LNCAP (cell line): ENCODE measurements at regions not wholly inside any gene's neighbourhood (a gene's known extent, or its start where the extent isn't known, plus 50 kb on each side); places are given as distances from the start of the nearest gene placed in this dataset.

Experiments used
- TF ChIP-seq, protein P1 (sequence below): fragments of 450-650 bp; IDR thresholded peaks from 2 replicates; pipeline ENCODE4 v1.5.1; 2017; ENCODE audit warnings: mild to moderate bottlenecking

DNA sequence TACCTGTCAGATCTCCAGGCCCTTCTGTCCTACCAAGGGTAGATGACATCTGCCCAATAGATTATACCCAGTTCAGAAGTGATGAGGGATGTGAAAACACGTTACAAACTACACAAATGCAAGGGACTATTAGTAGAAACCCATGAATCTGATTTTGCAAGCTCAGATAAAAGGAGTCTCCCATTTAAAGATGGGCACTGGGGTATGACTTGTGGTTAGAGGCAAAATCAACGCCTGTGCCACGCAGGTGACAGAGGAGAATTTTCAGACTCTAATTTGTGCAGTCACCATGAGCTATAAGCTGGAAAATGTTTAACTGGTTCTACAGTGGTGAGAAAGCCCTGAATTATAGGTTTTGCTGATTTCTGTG lies 184.4 kb upstream of the LPP start:
- TF ChIP-seq, protein P1, sequence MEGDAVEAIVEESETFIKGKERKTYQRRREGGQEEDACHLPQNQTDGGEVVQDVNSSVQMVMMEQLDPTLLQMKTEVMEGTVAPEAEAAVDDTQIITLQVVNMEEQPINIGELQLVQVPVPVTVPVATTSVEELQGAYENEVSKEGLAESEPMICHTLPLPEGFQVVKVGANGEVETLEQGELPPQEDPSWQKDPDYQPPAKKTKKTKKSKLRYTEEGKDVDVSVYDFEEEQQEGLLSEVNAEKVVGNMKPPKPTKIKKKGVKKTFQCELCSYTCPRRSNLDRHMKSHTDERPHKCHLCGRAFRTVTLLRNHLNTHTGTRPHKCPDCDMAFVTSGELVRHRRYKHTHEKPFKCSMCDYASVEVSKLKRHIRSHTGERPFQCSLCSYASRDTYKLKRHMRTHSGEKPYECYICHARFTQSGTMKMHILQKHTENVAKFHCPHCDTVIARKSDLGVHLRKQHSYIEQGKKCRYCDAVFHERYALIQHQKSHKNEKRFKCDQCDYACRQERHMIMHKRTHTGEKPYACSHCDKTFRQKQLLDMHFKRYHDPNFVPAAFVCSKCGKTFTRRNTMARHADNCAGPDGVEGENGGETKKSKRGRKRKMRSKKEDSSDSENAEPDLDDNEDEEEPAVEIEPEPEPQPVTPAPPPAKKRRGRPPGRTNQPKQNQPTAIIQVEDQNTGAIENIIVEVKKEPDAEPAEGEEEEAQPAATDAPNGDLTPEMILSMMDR, result no peak

DNA sequence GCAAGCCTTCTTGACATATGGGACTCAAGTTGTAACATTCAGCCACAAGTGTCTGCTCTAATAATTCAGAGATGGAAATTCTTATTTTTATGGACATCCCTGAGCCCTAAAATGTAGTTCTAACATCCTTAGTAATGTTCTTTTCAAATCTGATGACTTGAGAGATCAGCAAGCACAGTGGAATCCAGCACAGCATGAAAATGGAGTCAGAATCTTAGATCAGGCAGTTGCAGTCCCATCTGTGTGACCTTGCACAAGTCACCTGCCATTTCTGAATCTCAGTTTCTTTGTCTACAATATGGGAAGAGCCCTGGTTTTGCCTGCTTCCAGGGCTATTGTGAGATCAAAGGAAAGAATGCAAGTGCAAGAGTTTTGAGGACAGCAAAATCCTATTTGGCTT lies 183.9 kb upstream of the LPP start:
- TF ChIP-seq, protein P1, result no peak

DNA sequence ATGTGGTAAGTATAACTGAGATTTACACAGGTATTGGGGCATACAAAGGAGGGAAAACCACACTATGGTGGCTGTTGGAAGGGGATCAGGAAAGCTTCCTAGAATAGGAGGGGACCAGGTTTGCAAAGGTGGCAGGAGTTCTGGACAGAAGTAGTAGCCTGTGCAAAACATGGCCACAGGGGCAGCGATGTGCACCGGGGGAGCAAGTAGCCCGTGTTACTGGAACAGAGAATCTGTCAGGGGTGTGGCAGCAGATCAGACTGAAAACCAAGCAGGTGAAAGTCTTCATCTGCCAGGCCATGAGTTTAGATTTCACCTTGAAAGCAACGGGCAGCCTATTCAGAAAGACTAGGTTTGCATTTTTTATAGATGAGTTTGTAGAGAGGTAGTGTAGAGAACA lies 182.3 kb upstream of the LPP start:
- TF ChIP-seq, protein P1, result no peak

DNA sequence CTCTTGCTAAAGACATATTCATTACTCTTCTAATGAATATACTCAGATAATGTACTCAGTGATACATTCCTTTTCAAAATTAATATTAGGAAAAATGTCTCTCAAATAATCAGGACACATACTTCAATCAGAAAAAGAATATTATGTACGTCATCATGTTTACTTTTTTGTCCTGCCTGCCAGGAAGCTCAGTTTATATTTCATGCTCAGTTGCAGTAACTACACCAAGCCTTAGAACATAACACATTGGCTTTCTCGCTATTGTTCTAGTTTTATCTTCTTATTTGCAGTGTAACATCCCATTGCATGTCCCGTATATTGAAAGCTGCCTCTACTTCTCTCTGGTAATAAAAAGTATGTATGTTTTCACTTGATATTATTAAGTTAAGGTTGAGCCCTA lies 181.5 kb upstream of the LPP start:
- TF ChIP-seq, protein P1, result no peak

DNA sequence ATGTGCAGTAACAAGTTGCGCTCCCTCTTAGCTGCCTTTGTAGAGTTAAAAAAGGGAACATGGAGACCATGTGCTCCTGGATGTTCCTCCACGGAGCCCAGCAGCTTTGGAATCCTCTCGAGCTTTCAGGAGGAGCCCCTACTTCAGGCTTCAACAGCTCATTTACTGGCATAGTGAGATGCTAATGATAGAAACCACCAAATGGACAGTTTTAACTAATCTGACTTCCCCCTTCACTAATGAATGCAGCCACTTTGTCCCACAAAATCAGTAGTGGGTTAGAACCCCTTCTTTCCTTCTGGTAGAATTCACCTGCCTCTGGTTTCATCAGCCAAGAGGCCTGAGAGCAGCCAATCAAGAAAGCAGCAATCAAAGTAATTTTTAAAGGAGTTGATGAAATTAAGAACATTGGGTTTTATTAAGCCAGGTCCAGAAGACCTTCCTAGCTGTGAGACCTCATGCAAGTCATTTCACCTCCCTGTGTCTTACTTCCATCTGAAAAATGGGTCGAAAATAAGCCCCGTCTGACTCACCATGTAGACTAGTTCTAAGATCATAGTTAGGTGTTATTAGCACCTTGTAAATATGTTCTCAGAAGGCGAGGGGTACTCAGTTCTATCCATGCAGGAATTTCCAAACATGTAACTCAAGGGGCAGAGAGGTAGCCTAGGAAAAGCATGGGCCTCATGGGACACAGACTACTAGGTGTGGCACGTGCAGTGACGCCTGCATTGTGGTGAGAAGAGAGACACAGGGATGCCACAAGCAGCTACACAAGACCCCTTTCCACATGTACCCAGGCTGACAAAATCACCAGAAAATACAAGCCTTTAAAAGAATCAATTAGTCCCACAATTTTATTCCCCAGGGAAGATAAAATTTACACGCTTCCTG lies 179.7 kb upstream of the LPP start:
- TF ChIP-seq, protein P1, result no peak

DNA sequence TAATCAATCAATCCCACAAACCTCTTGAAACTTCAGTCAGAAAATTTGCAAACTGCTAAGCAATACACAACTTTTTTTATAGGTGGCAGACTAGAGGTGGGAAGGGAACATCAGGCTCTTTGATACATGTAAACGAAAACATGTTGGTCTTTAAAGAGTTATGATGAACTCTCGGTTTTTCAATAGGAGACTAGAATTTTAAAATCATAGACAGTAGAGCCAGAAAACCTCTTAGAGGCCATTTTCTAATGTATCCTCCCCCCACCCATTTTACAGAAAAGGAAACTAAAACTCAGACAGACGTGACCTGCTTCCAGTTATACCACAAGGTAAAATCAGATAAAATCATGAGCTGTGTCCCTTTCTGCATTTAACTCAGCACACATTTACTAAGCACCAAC lies 179.1 kb upstream of the LPP start:
- TF ChIP-seq, protein P1, result peak; percentile 22; the same call in 1 of the 2 replicates

DNA sequence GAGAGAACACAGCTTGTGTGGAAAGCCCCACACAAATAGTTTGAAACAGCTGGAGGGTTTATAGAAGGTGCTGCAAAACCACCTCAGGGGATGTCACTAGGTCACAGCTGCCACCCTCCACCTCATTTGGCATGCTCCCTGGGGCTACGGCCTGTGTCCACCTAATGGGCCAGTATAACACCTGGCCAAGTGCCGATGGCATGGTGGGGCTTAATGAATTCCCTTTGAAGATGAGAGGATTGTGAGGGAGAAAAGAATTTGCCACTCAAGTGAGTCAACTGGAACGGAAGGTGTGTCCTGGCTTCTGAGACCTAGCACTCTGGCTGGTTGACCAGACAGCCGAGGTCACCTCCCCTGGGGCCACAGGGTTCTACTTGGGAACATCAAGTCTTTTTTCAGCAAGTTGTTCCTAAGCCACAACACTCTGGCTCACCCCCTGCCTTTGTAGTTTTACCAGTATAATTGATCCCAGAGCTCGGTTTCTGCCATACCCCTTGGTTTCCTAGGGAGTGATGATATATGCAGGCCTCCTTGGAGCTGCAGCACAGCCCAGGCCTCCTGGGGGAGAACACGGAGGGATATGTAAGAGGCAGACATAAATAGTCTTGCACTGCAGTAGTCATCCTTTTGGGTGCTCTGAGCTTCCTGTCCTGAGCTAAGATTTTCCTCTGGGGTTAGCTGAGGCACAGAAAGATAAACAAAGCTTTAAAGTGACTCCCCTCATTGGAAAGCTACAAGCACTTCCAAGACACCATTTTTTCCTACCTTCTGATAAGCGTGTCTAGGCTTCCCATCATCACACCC lies 178.2 kb upstream of the LPP start:
- TF ChIP-seq, protein P1, result no peak
